Large intestine (tissue), 3 donors: ENCODE measurements at regions not wholly inside any gene's neighbourhood (a gene's known extent, or its start where the extent isn't known, plus 50 kb on each side); places are given as distances from the start of the nearest gene placed in this dataset.
A peak's percentile ranks its signal among the peaks of the same experiment; 100 is the strongest.
"Not testable (repeated sequence)": the region's sequence is repeated elsewhere in the genome, so short reads cannot be mapped to it uniquely, and the experiment has no call there.

Experiments used
- DNase-seq, 2 donors: peaks; one replicate each; pipeline versions ENCODE4 v3.0.0 to v3.0.0-alpha.2; 2013
- H3K27ac ChIP-seq: one replicate; pipeline ENCODE4 v1.5.1; 2013; ENCODE audit warnings: low read length
- H3K27me3 ChIP-seq: 2 replicates; pipeline ENCODE4 v1.6.1; 2013; ENCODE audit warnings: low read length; ENCODE audit not compliant: control insufficient read depth, insufficient read depth
- H3K36me3 ChIP-seq: 2 replicates; pipeline ENCODE4 v1.6.1; 2013; ENCODE audit warnings: low read length; ENCODE audit not compliant: control insufficient read depth, insufficient read depth
- H3K4me1 ChIP-seq: one replicate; pipeline ENCODE4 v1.6.1; 2013; ENCODE audit warnings: low read length; ENCODE audit not compliant: control insufficient read depth, insufficient read depth
- H3K4me3 ChIP-seq: one replicate; pipeline ENCODE4 v1.5.1; 2013; ENCODE audit warnings: low read length
- H3K9me3 ChIP-seq: one replicate; pipeline ENCODE4 v1.6.1; 2013; ENCODE audit warnings: mild to moderate bottlenecking, low read depth, low read length, moderate library complexity; ENCODE audit not compliant: control insufficient read depth
- WGBS: methylation state at CpG from one replicate; pipeline ENCODE4 v1.1.5; 2013; ENCODE audit warnings: low lambda C conversion rate; ENCODE audit not compliant: insufficient coverage; 5-methylcytosine and 5-hydroxymethylcytosine counted together

GRCh38 chr13:71218960-71219359 lies 648.0 kb downstream of the DACH1 start:
- Histone ChIP-seq H3K4me3 (no peak overlapping the region), H3K9me3 (no peaks in the 10 kb centered on the region), H3K27ac (no peak overlapping the region), H3K4me1 (no peaks in the 10 kb centered on the region), H3K36me3 (no peaks in the 10 kb centered on the region), H3K27me3 (no peaks in the 10 kb centered on the region)
- 50% methylated on average over 2 of the region's 3 CpGs for WGBS
- DNase-seq, result peak in 1 of 2 donors; percentile 3

- no peaks in the 10 kb centered on the region for H3K27me3 ChIP-seq
- H3K36me3 ChIP-seq, result no peaks in the 10 kb centered on the region
- no peaks in the 10 kb centered on the region for H3K9me3 ChIP-seq
- no peak for DNase-seq
- WGBS, result 83% methylated on average over 1 of the region's 3 CpGs
- no peak overlapping the region for H3K4me3 ChIP-seq
- H3K27ac ChIP-seq, result no peak overlapping the region
- no peaks in the 10 kb centered on the region for H3K4me1 ChIP-seq
These were observed 649.2 kb downstream of the DACH1 start for GRCh38 chr13:71217827-71218226.

- DNase-seq, result no peak
- no peaks in the 10 kb centered on the region for H3K9me3 ChIP-seq
- no peaks in the 10 kb centered on the region for H3K4me1 ChIP-seq
- H3K27ac ChIP-seq, result no peak overlapping the region
- 89% methylated on average over 3 of the region's 4 CpGs for WGBS
- no peak overlapping the region for H3K4me3 ChIP-seq
- H3K27me3 ChIP-seq, result no peaks in the 10 kb centered on the region
- H3K36me3 ChIP-seq, result no peaks in the 10 kb centered on the region
These were observed 652.2 kb downstream of the DACH1 start for GRCh38 chr13:71214821-71215220.

- 100% methylated on average over 1 of the region's 3 CpGs for WGBS
- no peaks in the 10 kb centered on the region for H3K4me1 ChIP-seq
- H3K27ac ChIP-seq, result no peak overlapping the region
- H3K9me3 ChIP-seq, result no peaks in the 10 kb centered on the region
- no peaks in the 10 kb centered on the region for H3K27me3 ChIP-seq
- no peak for DNase-seq
- no peak overlapping the region for H3K4me3 ChIP-seq
- no peaks in the 10 kb centered on the region for H3K36me3 ChIP-seq
These were observed 652.6 kb downstream of the DACH1 start for GRCh38 chr13:71214357-71214756.

GRCh38 chr13:71213252-71213821 lies 653.7 kb downstream of the DACH1 start:
- Histone ChIP-seq H3K4me1 (no peaks in the 10 kb centered on the region), H3K4me3 (no peak overlapping the region), H3K36me3 (no peaks in the 10 kb centered on the region), H3K27ac (no peak overlapping the region), H3K27me3 (no peaks in the 10 kb centered on the region), H3K9me3 (no peaks in the 10 kb centered on the region)
- no peak for DNase-seq
- WGBS, result 100% methylated on average over 1 of the region's 2 CpGs

GRCh38 chr13:71210861-71211260 lies 656.1 kb downstream of the DACH1 start:
- H3K9me3 ChIP-seq, result no peaks in the 10 kb centered on the region
- no peaks in the 10 kb centered on the region for H3K27me3 ChIP-seq
- no peaks in the 10 kb centered on the region for H3K4me1 ChIP-seq
- no peak for DNase-seq
- no peak overlapping the region for H3K27ac ChIP-seq
- H3K4me3 ChIP-seq, result no peak overlapping the region
- no peaks in the 10 kb centered on the region for H3K36me3 ChIP-seq

- DNase-seq, result no peak
- H3K27ac ChIP-seq, result no peak overlapping the region
- no peaks in the 10 kb centered on the region for H3K36me3 ChIP-seq
- no peak overlapping the region for H3K4me3 ChIP-seq
- no peaks in the 10 kb centered on the region for H3K9me3 ChIP-seq
- WGBS, result no CpG with 5 or more reads among the region's 2 CpGs
- no peaks in the 10 kb centered on the region for H3K27me3 ChIP-seq
- no peaks in the 10 kb centered on the region for H3K4me1 ChIP-seq
These were observed 657.8 kb downstream of the DACH1 start for GRCh38 chr13:71209217-71209616.

GRCh38 chr13:71184583-71184982 lies 682.4 kb downstream of the DACH1 start:
- no CpG with 5 or more reads among the region's 7 CpGs for WGBS

GRCh38 chr13:71183352-71183751 lies 683.7 kb downstream of the DACH1 start:
- not testable (repeated sequence) for H3K27ac ChIP-seq, H3K4me1 ChIP-seq, H3K27me3 ChIP-seq, H3K4me3 ChIP-seq, DNase-seq, H3K36me3 ChIP-seq, H3K9me3 ChIP-seq
- no CpG with 5 or more reads among the region's 1 CpG for WGBS

More at GRCh38 chr13:71184583-71184982, 682.4 kb downstream of the DACH1 start:
- H3K4me3 ChIP-seq, H3K27ac ChIP-seq, H3K27me3 ChIP-seq, H3K9me3 ChIP-seq, DNase-seq, H3K4me1 ChIP-seq, H3K36me3 ChIP-seq: not testable (repeated sequence)

- no peak for DNase-seq
- Histone ChIP-seq H3K4me1 (no peaks in the 10 kb centered on the region), H3K27ac (no peak overlapping the region), H3K36me3 (no peaks in the 10 kb centered on the region), H3K4me3 (no peak overlapping the region), H3K27me3 (no peaks in the 10 kb centered on the region), H3K9me3 (no peaks in the 10 kb centered on the region)
- WGBS, result no CpG with 5 or more reads among the region's 4 CpGs
These were observed 695.3 kb downstream of the DACH1 start for GRCh38 chr13:71171740-71172139.

- no peak overlapping the region for H3K4me3 ChIP-seq
- no peak for DNase-seq
- WGBS, result 85% methylated on average over 2 of the region's 3 CpGs
These were observed 697.8 kb downstream of the DACH1 start for GRCh38 chr13:71169180-71169579.

More at GRCh38 chr13:71169180-71169579, 697.8 kb downstream of the DACH1 start:
- Histone ChIP-seq H3K27me3 (no peaks in the 10 kb centered on the region), H3K9me3 (no peaks in the 10 kb centered on the region), H3K4me1 (no peaks in the 10 kb centered on the region), H3K27ac (no peak overlapping the region), H3K36me3 (no peaks in the 10 kb centered on the region)
